T-helper 1 cell treated with Interleukin-12 subunit alpha and Interleukin-12 subunit beta and Interleukin-4 antibody, amounts not matched to agents 30 μg/mL and 1 μg/mL, for 36 hours (primary cell): ENCODE measurements at regions not wholly inside any gene's neighbourhood (a gene's known extent, or its start where the extent isn't known, plus 50 kb on each side); places are given as distances from the start of the nearest gene placed in this dataset.
"Not testable (repeated sequence)": the region's sequence is repeated elsewhere in the genome, so short reads cannot be mapped to it uniquely, and the experiment has no call there.

Experiments
- H3K27ac Mint-ChIP-seq: one replicate; pipeline ENCODE4 v1.8.0; 2021; ENCODE audit warnings: mild to moderate bottlenecking, mixed read lengths
- H3K27me3 Mint-ChIP-seq: one replicate; pipeline ENCODE4 v1.8.0; 2021; ENCODE audit warnings: low read depth, mixed read lengths
- H3K36me3 Mint-ChIP-seq: one replicate; pipeline ENCODE4 v1.8.0; 2021; ENCODE audit warnings: low read depth, mixed read lengths
- H3K4me1 Mint-ChIP-seq: one replicate; pipeline ENCODE4 v1.8.0; 2021; ENCODE audit warnings: low read depth, mixed read lengths
- H3K4me3 Mint-ChIP-seq: one replicate; pipeline ENCODE4 v1.8.0; 2021; ENCODE audit warnings: mild to moderate bottlenecking, moderate library complexity, mixed read lengths
- H3K9me3 Mint-ChIP-seq: one replicate; pipeline ENCODE4 v1.8.0; 2021; ENCODE audit warnings: mixed read lengths

- not testable (repeated sequence) for H3K27ac Mint-ChIP-seq, H3K36me3 Mint-ChIP-seq, H3K4me3 Mint-ChIP-seq, H3K4me1 Mint-ChIP-seq, H3K9me3 Mint-ChIP-seq, H3K27me3 Mint-ChIP-seq
Observed at GRCh38 chr4:77366876-77367275, 209.9 kb downstream of the CCNG2 start.

GRCh38 chr4:77367638-77368037, 210.6 kb downstream of the CCNG2 start:
- Mint-ChIP-seq H3K36me3 (no peaks in the 10 kb centered on the region), H3K9me3 (no peaks in the 10 kb centered on the region), H3K27ac (no peak overlapping the region), H3K27me3 (peaks cover 6% of the 10 kb centered on the region), H3K4me3 (no peak overlapping the region), H3K4me1 (no peaks in the 10 kb centered on the region)

GRCh38 chr4:77372375-77372774, 215.4 kb downstream of the CCNG2 start:
- Mint-ChIP-seq H3K27ac (no peak overlapping the region), H3K36me3 (no peaks in the 10 kb centered on the region), H3K4me3 (no peak overlapping the region), H3K4me1 (peaks cover 7% of the 10 kb centered on the region), H3K9me3 (no peaks in the 10 kb centered on the region), H3K27me3 (peaks cover 7% of the 10 kb centered on the region)

- H3K4me1 Mint-ChIP-seq: peaks cover 7% of the 10 kb centered on the region
- H3K27me3 Mint-ChIP-seq: peaks cover 22% of the 10 kb centered on the region
- no peak overlapping the region for H3K27ac Mint-ChIP-seq
- no peaks in the 10 kb centered on the region for H3K9me3 Mint-ChIP-seq
- no peak overlapping the region for H3K4me3 Mint-ChIP-seq
- H3K36me3 Mint-ChIP-seq: no peaks in the 10 kb centered on the region
Observed at GRCh38 chr4:77375866-77376607, 219.0 kb downstream of the CCNG2 start.

- peaks cover 26% of the 10 kb centered on the region for H3K27me3 Mint-ChIP-seq
- H3K9me3 Mint-ChIP-seq: no peaks in the 10 kb centered on the region
- H3K27ac Mint-ChIP-seq: no peak overlapping the region
- H3K4me1 Mint-ChIP-seq: peaks cover 7% of the 10 kb centered on the region
- H3K36me3 Mint-ChIP-seq: no peaks in the 10 kb centered on the region
- no peak overlapping the region for H3K4me3 Mint-ChIP-seq
Observed at GRCh38 chr4:77376788-77377460, 219.9 kb downstream of the CCNG2 start.

- peaks cover 13% of the 10 kb centered on the region for H3K27me3 Mint-ChIP-seq
- H3K4me3 Mint-ChIP-seq: no peak overlapping the region
- H3K36me3 Mint-ChIP-seq: no peaks in the 10 kb centered on the region
- peaks cover 4% of the 10 kb centered on the region for H3K4me1 Mint-ChIP-seq
- H3K9me3 Mint-ChIP-seq: no peaks in the 10 kb centered on the region
- H3K27ac Mint-ChIP-seq: no peak overlapping the region
Observed at GRCh38 chr4:77384094-77384493, 221.5 kb upstream of the CXCL13 start.

- Mint-ChIP-seq H3K4me3 (no peak overlapping the region), H3K27ac (no peak overlapping the region), H3K4me1 (peaks cover 4% of the 10 kb centered on the region), H3K36me3 (no peaks in the 10 kb centered on the region), H3K27me3 (peaks cover 8% of the 10 kb centered on the region), H3K9me3 (no peaks in the 10 kb centered on the region)
Observed at GRCh38 chr4:77385124-77385969, 220.3 kb upstream of the CXCL13 start.

GRCh38 chr4:77393996-77394395, 211.6 kb upstream of the CXCL13 start:
- H3K4me1 Mint-ChIP-seq: no peaks in the 10 kb centered on the region
- peaks cover 10% of the 10 kb centered on the region for H3K27me3 Mint-ChIP-seq
- H3K27ac Mint-ChIP-seq: no peak overlapping the region
- no peaks in the 10 kb centered on the region for H3K9me3 Mint-ChIP-seq
- no peak overlapping the region for H3K4me3 Mint-ChIP-seq
- no peaks in the 10 kb centered on the region for H3K36me3 Mint-ChIP-seq

- H3K4me3 Mint-ChIP-seq: no peak overlapping the region
- no peak overlapping the region for H3K27ac Mint-ChIP-seq
- H3K27me3 Mint-ChIP-seq: peaks cover 18% of the 10 kb centered on the region
- no peaks in the 10 kb centered on the region for H3K9me3 Mint-ChIP-seq
- no peaks in the 10 kb centered on the region for H3K4me1 Mint-ChIP-seq
- H3K36me3 Mint-ChIP-seq: no peaks in the 10 kb centered on the region
Observed at GRCh38 chr4:77395481-77395880, 210.1 kb upstream of the CXCL13 start.

- H3K9me3 Mint-ChIP-seq: no peaks in the 10 kb centered on the region
- H3K36me3 Mint-ChIP-seq: no peaks in the 10 kb centered on the region
- peaks cover 33% of the 10 kb centered on the region for H3K27me3 Mint-ChIP-seq
- no peaks in the 10 kb centered on the region for H3K4me1 Mint-ChIP-seq
- H3K4me3 Mint-ChIP-seq: no peak overlapping the region
- no peak overlapping the region for H3K27ac Mint-ChIP-seq
Observed at GRCh38 chr4:77398256-77398655, 207.4 kb upstream of the CXCL13 start.

GRCh38 chr4:77399831-77400230, 205.8 kb upstream of the CXCL13 start:
- Mint-ChIP-seq H3K9me3 (no peaks in the 10 kb centered on the region), H3K27me3 (peaks cover 33% of the 10 kb centered on the region), H3K36me3 (no peaks in the 10 kb centered on the region), H3K27ac (no peak overlapping the region), H3K4me1 (no peaks in the 10 kb centered on the region), H3K4me3 (no peak overlapping the region)

- no peaks in the 10 kb centered on the region for H3K4me1 Mint-ChIP-seq
- H3K9me3 Mint-ChIP-seq: no peaks in the 10 kb centered on the region
- no peaks in the 10 kb centered on the region for H3K36me3 Mint-ChIP-seq
- H3K4me3 Mint-ChIP-seq: no peak overlapping the region
- H3K27me3 Mint-ChIP-seq: peaks cover 16% of the 10 kb centered on the region
- H3K27ac Mint-ChIP-seq: no peak overlapping the region
Observed at GRCh38 chr4:77413766-77414165, 191.9 kb upstream of the CXCL13 start.

GRCh38 chr4:77415689-77416088, 189.9 kb upstream of the CXCL13 start:
- Mint-ChIP-seq H3K36me3 (no peaks in the 10 kb centered on the region), H3K4me1 (no peaks in the 10 kb centered on the region), H3K27me3 (peaks cover 16% of the 10 kb centered on the region), H3K27ac (no peak overlapping the region), H3K4me3 (no peak overlapping the region), H3K9me3 (no peaks in the 10 kb centered on the region)

- Mint-ChIP-seq H3K27ac (no peak overlapping the region), H3K4me3 (no peak overlapping the region), H3K36me3 (no peaks in the 10 kb centered on the region), H3K9me3 (no peaks in the 10 kb centered on the region), H3K27me3 (peaks cover 16% of the 10 kb centered on the region), H3K4me1 (no peaks in the 10 kb centered on the region)
Observed at GRCh38 chr4:77418333-77418732, 187.3 kb upstream of the CXCL13 start.

GRCh38 chr4:77430847-77431246, 174.8 kb upstream of the CXCL13 start:
- H3K4me1 Mint-ChIP-seq: peaks cover 3% of the 10 kb centered on the region
- no peaks in the 10 kb centered on the region for H3K36me3 Mint-ChIP-seq
- H3K4me3 Mint-ChIP-seq: no peak overlapping the region
- H3K27me3 Mint-ChIP-seq: peaks cover 7% of the 10 kb centered on the region
- no peaks in the 10 kb centered on the region for H3K9me3 Mint-ChIP-seq
- no peak overlapping the region for H3K27ac Mint-ChIP-seq
